ENCODE measurements at regions not wholly inside any gene's neighbourhood (a gene's known extent, or its start where the extent isn't known, plus 50 kb on each side); places are given as distances from the start of the nearest gene placed in this dataset.

GRCh38 chr18:75618146-75618545 lies 190.6 kb upstream of the SMIM21 start:
- TF ChIP-seq CTCF (IDR thresholded peaks at IDR 0.05) (no peak), POLR2A (IDR thresholded peaks at IDR 0.05) (no peak), EP300 (IDR thresholded peaks at IDR 0.05) (no peak)
